ENCODE measurements at regions not wholly inside any gene's neighbourhood (a gene's known extent, or its start where the extent isn't known, plus 50 kb on each side); places are given as distances from the start of the nearest gene placed in this dataset.

DNA sequence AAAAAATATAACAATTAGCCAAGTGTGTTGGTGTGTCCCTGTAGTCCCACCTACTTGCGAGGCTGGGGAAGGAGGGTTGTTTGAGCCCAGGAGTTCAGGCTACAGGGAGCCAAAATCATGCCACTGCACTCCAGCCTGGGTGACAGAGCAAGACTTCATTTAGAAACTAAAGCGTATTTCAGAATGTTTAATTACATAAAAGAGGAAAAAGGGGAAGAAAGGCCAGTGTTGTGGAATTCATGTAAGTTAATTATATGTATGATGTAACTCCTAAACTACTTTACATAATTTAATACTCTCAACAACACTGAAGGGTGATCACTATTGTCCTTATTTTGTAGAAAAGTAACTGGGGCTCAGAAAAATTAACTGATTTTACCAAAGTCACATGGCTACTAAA lies 67.2 kb upstream of the HOPX start:
- TF ChIP-seq CTCF (IDR thresholded peaks at IDR 0.05) (no peak), POLR2A (IDR thresholded peaks at IDR 0.05) (no peak)

Data from lower leg skin (tissue), 3 donors.